Kidney epithelial cell (primary cell): ENCODE measurements at regions not wholly inside any gene's neighbourhood (a gene's known extent, or its start where the extent isn't known, plus 50 kb on each side); places are given as distances from the start of the nearest gene placed in this dataset.

Experiments
- DNase-seq: peaks from one replicate; pipeline ENCODE4 v3.0.0-alpha.2; 2010; ENCODE audit warnings: low read depth
- H3K27me3 ChIP-seq: 2 replicates; pipeline ENCODE4 v1.6.0; 2011; ENCODE audit warnings: low read length; ENCODE audit not compliant: control insufficient read depth, insufficient read depth
- H3K36me3 ChIP-seq: 2 replicates; pipeline ENCODE4 v1.5.1; 2011; ENCODE audit warnings: low read length; ENCODE audit not compliant: control insufficient read depth, insufficient read depth
- H3K4me3 ChIP-seq: 2 replicates; pipeline ENCODE4 v1.5.1; 2011; ENCODE audit warnings: low read depth, mild to moderate bottlenecking, control low read depth, low read length
- CTCF ChIP-seq: IDR thresholded peaks from 2 replicates; pipeline ENCODE4 v1.5.1; 2011; ENCODE audit warnings: mild to moderate bottlenecking, moderate library complexity, low read length, control low read depth, inconsistent platforms; ENCODE audit not compliant: insufficient read depth, poor library complexity, severe bottlenecking

GRCh38 chr5:6858419-6858818 is 145.2 kb downstream of the TENT4A start:
- Histone ChIP-seq H3K27me3 (no peaks in the 10 kb centered on the region), H3K36me3 (no peaks in the 10 kb centered on the region), H3K4me3 (no peak overlapping the region)
- no peak for TF ChIP-seq CTCF
- DNase-seq = no peak

- no peak for TF ChIP-seq CTCF
- no peaks in the 10 kb centered on the region for H3K27me3 ChIP-seq
- no peak overlapping the region for H3K4me3 ChIP-seq
- no peak for DNase-seq
- no peaks in the 10 kb centered on the region for H3K36me3 ChIP-seq
These were observed 145.8 kb downstream of the TENT4A start for GRCh38 chr5:6859023-6859422.

- Histone ChIP-seq H3K27me3 (no peaks in the 10 kb centered on the region), H3K36me3 (no peaks in the 10 kb centered on the region), H3K4me3 (no peak overlapping the region)
- no peak for TF ChIP-seq CTCF
- DNase-seq = no peak
These were observed 146.9 kb downstream of the TENT4A start for GRCh38 chr5:6859951-6860638.

- TF ChIP-seq CTCF = no peak
- DNase-seq = no peak
- Histone ChIP-seq H3K4me3 (no peak overlapping the region), H3K36me3 (no peaks in the 10 kb centered on the region), H3K27me3 (no peaks in the 10 kb centered on the region)
These were observed 147.8 kb downstream of the TENT4A start for GRCh38 chr5:6861036-6861435.

GRCh38 chr5:6861667-6862066 is 148.4 kb downstream of the TENT4A start:
- no peak for TF ChIP-seq CTCF
- Histone ChIP-seq H3K27me3 (no peaks in the 10 kb centered on the region), H3K4me3 (no peak overlapping the region), H3K36me3 (no peaks in the 10 kb centered on the region)
- DNase-seq = no peak

- Histone ChIP-seq H3K36me3 (no peaks in the 10 kb centered on the region), H3K27me3 (no peaks in the 10 kb centered on the region), H3K4me3 (no peak overlapping the region)
- no peak for TF ChIP-seq CTCF
- no peak for DNase-seq
These were observed 149.1 kb downstream of the TENT4A start for GRCh38 chr5:6862306-6862705.
